Parathyroid adenoma (tissue), 2 donors: ENCODE measurements at regions not wholly inside any gene's neighbourhood (a gene's known extent, or its start where the extent isn't known, plus 50 kb on each side); places are given as distances from the start of the nearest gene placed in this dataset.

ENCODE experiments used
- H2AFZ ChIP-seq: fragments of 300-600 bp; sonication (generic); one replicate; pipeline ENCODE4 v1.7.0; 2017; ENCODE audit warnings: antibody characterized with exemption, mild to moderate bottlenecking
- H3K27ac ChIP-seq: fragments of 300-600 bp; sonication (generic); one replicate; pipeline ENCODE4 v1.7.0; 2017
- H3K27me3 ChIP-seq: fragments of 300-600 bp; sonication (generic); one replicate; pipeline ENCODE4 v1.7.0; 2017; ENCODE audit warnings: low read length; ENCODE audit not compliant: control insufficient read depth, insufficient read depth
- H3K36me3 ChIP-seq: fragments of 300-600 bp; sonication (generic); one replicate; pipeline ENCODE4 v1.7.0; 2017; ENCODE audit warnings: low read length; ENCODE audit not compliant: control insufficient read depth, insufficient read depth
- H3K4me1 ChIP-seq: fragments of 300-600 bp; sonication (generic); one replicate; pipeline ENCODE4 v1.7.0; 2017; ENCODE audit warnings: control low read depth
- H3K4me2 ChIP-seq: fragments of 300-600 bp; sonication (generic); one replicate; pipeline ENCODE4 v1.7.0; 2017; ENCODE audit warnings: low read length
- H3K4me3 ChIP-seq: fragments of 300-600 bp; sonication (generic); one replicate; pipeline ENCODE4 v1.7.0; 2017; ENCODE audit warnings: low read depth, low read length
- H3K79me2 ChIP-seq: fragments of 300-600 bp; sonication (generic); one replicate; pipeline ENCODE4 v1.7.0; 2017; ENCODE audit warnings: control low read depth
- H3K9ac ChIP-seq: fragments of 300-600 bp; sonication (generic); one replicate; pipeline ENCODE4 v1.7.0; 2017; ENCODE audit warnings: mild to moderate bottlenecking
- H3K9me3 ChIP-seq: fragments of 300-600 bp; sonication (generic); one replicate; pipeline ENCODE4 v1.7.0; 2017; ENCODE audit warnings: low read length; ENCODE audit not compliant: control insufficient read depth
- CTCF ChIP-seq: fragments of 300-600 bp; sonication (generic); IDR thresholded peaks from one replicate; pipeline ENCODE4 v1.7.0; 2017; ENCODE audit warnings: antibody characterized with exemption, mild to moderate bottlenecking
- donor health status: primary hyperparathyroidism.

GRCh38 chr11:104668797-104669463 lies 229.3 kb downstream of the CASP12 start:
- Histone ChIP-seq H3K27me3 (no peaks in the 10 kb centered on the region), H3K4me3 (no peak overlapping the region), H2AFZ (no peak overlapping the region), H3K79me2 (no peaks in the 10 kb centered on the region), H3K9ac (no peak overlapping the region), H3K27ac (no peak overlapping the region), H3K9me3 (no peaks in the 10 kb centered on the region), H3K4me2 (no peak overlapping the region), H3K36me3 (no peaks in the 10 kb centered on the region), H3K4me1 (no peaks in the 10 kb centered on the region)
- no peak for TF ChIP-seq CTCF

GRCh38 chr11:104666624-104667023 lies 231.6 kb downstream of the CASP12 start:
- H2AFZ ChIP-seq: no peak overlapping the region
- no peaks in the 10 kb centered on the region for H3K27me3 ChIP-seq
- TF ChIP-seq CTCF: no peak
- H3K79me2 ChIP-seq: no peaks in the 10 kb centered on the region
- no peak overlapping the region for H3K27ac ChIP-seq
- H3K9me3 ChIP-seq: no peaks in the 10 kb centered on the region
- H3K4me2 ChIP-seq: no peak overlapping the region
- H3K4me3 ChIP-seq: no peak overlapping the region
- no peaks in the 10 kb centered on the region for H3K36me3 ChIP-seq
- H3K9ac ChIP-seq: no peak overlapping the region
- no peaks in the 10 kb centered on the region for H3K4me1 ChIP-seq

GRCh38 chr11:104665641-104666040 lies 232.6 kb downstream of the CASP12 start:
- no peak for TF ChIP-seq CTCF
- no peaks in the 10 kb centered on the region for H3K4me1 ChIP-seq
- H3K27me3 ChIP-seq: no peaks in the 10 kb centered on the region
- no peaks in the 10 kb centered on the region for H3K36me3 ChIP-seq
- no peaks in the 10 kb centered on the region for H3K9me3 ChIP-seq
- H3K9ac ChIP-seq: no peak overlapping the region
- no peak overlapping the region for H3K4me3 ChIP-seq
- H3K4me2 ChIP-seq: no peak overlapping the region
- H3K79me2 ChIP-seq: no peaks in the 10 kb centered on the region
- no peak overlapping the region for H2AFZ ChIP-seq
- H3K27ac ChIP-seq: no peak overlapping the region

- Histone ChIP-seq H2AFZ (no peak overlapping the region), H3K79me2 (no peaks in the 10 kb centered on the region), H3K27ac (no peak overlapping the region), H3K4me1 (no peaks in the 10 kb centered on the region), H3K4me2 (no peak overlapping the region), H3K36me3 (no peaks in the 10 kb centered on the region), H3K9me3 (no peaks in the 10 kb centered on the region), H3K27me3 (no peaks in the 10 kb centered on the region), H3K4me3 (no peak overlapping the region), H3K9ac (no peak overlapping the region)
- no peak for TF ChIP-seq CTCF
Measured at GRCh38 chr11:104663190-104664140, 234.8 kb downstream of the CASP12 start.
